ENCODE measurements at regions not wholly inside any gene's neighbourhood (a gene's known extent, or its start where the extent isn't known, plus 50 kb on each side); places are given as distances from the start of the nearest gene placed in this dataset.
A peak's percentile ranks its signal among the peaks of the same experiment; 100 is the strongest.

- Histone ChIP-seq H3K27ac (ENCODE audit: low read length in 2 of 2) (no peak overlapping the region), H3K27me3 (replicated peaks in 1 of 4; ENCODE audit: control extremely low read depth in 1 of 4, control insufficient read depth in 3 of 4, insufficient read depth in 4 of 4, low read length in 3 of 4) (no peaks in the 10 kb centered on the region), H3K4me2 (replicated peaks; ENCODE audit: low read depth, low read length, poor library complexity, severe bottlenecking) (peak overlapping the region; percentile 46), H3K4me1 (ENCODE audit: control insufficient read depth in 2 of 2, insufficient read depth in 2 of 2, low read length in 2 of 2) (peaks cover 14% of the 10 kb centered on the region in 2 donors), H3K4me3 (ENCODE audit: control extremely low read depth in 1 of 5, extremely low read depth in 1 of 5, insufficient read depth in 1 of 5, low read depth in 2 of 5, low read length in 4 of 5) (no peak overlapping the region), H3K9ac (ENCODE audit: low read length) (no peak overlapping the region), H3K79me2 (ENCODE audit: control insufficient read depth, insufficient read depth, low read length) (no peaks in the 10 kb centered on the region), H3K36me3 (replicated peaks in 1 of 2; ENCODE audit: control extremely low read depth in 1 of 2, control insufficient read depth in 1 of 2, extremely low read depth in 1 of 2, insufficient read depth in 2 of 2, low read length in 1 of 2) (no peaks in the 10 kb centered on the region), H4K20me1 (ENCODE audit: control insufficient read depth, insufficient read depth, low read length, poor library complexity, severe bottlenecking) (no peaks in the 10 kb centered on the region), H2AFZ (ENCODE audit: insufficient read depth, low read depth, low read length, poor library complexity, severe bottlenecking) (peak overlapping the region; percentile 55), H3K9me3 (ENCODE audit: control extremely low read depth in 1 of 3, control insufficient read depth in 2 of 3, insufficient read depth in 1 of 3, low read length in 2 of 3) (no peaks in the 10 kb centered on the region)
- intact Hi-C loops (cut with micrococcal nuclease), result no loop called here
- ChIA-PET POLR2A (no interaction called here), CTCF (interaction anchor here (0.6 to 1.5 kb wide), 4 partner anchors 8 to 1454 kb away, joined by 3 to 6 read pairs (median 4); no protein-coding TSS in a partner anchor)
- WGBS (ENCODE audit: insufficient coverage), result no CpG with 5 or more reads among the region's 1 CpG
- TF ChIP-seq EZH2 (IDR thresholded peaks at IDR 0.05; ENCODE audit: borderline replicate concordance, insufficient read depth, low read depth, low read length, poor library complexity, severe bottlenecking) (no peak), CTCF (IDR thresholded peaks at IDR 0.05) (no peak)
- ATAC-seq (ENCODE audit: low read depth), result no peak
- H3K4me1 Mint-ChIP-seq, result peaks cover 13% of the 10 kb centered on the region
- H3K27me3 Mint-ChIP-seq, result no peaks in the 10 kb centered on the region
- H3K4me3 Mint-ChIP-seq, result no peak overlapping the region
- DNase-seq, result no peak
- no peak overlapping the region for H3K27ac Mint-ChIP-seq
- no peaks in the 10 kb centered on the region for H3K9me3 Mint-ChIP-seq (ENCODE audit: insufficient read depth)
Measured at GRCh38 chr6:148629181-148629580, 117.6 kb upstream of the UST start.

GRCh38 chr6:148629592-148630465 is 117.0 kb upstream of the UST start:
- no peak overlapping the region for H3K4me3 ChIP-seq (ENCODE audit: control extremely low read depth in 1 of 5, extremely low read depth in 1 of 5, insufficient read depth in 1 of 5, low read depth in 2 of 5, low read length in 4 of 5)
- ChIA-PET CTCF (interaction anchor here (1.4 kb wide), 1 partner anchor 262 kb away, joined by 3 read pairs; no protein-coding TSS in a partner anchor), POLR2A (no interaction called here)
- Mint-ChIP-seq H3K27ac (no peak overlapping the region), H3K27me3 (no peaks in the 10 kb centered on the region), H3K4me1 (peaks cover 13% of the 10 kb centered on the region), H3K9me3 (ENCODE audit: insufficient read depth) (no peaks in the 10 kb centered on the region), H3K4me3 (no peak overlapping the region)
- TF ChIP-seq CTCF (IDR thresholded peaks at IDR 0.05) (no peak), EZH2 (IDR thresholded peaks at IDR 0.05; ENCODE audit: borderline replicate concordance, insufficient read depth, low read depth, low read length, poor library complexity, severe bottlenecking) (no peak)
- no peaks in the 10 kb centered on the region for H3K36me3 ChIP-seq (replicated peaks in 1 of 2; ENCODE audit: control extremely low read depth in 1 of 2, control insufficient read depth in 1 of 2, extremely low read depth in 1 of 2, insufficient read depth in 2 of 2, low read length in 1 of 2)
- peak overlapping the region; percentile 55 for H2AFZ ChIP-seq (ENCODE audit: insufficient read depth, low read depth, low read length, poor library complexity, severe bottlenecking)
- H3K79me2 ChIP-seq (ENCODE audit: control insufficient read depth, insufficient read depth, low read length), result no peaks in the 10 kb centered on the region
- no peaks in the 10 kb centered on the region for H4K20me1 ChIP-seq (ENCODE audit: control insufficient read depth, insufficient read depth, low read length, poor library complexity, severe bottlenecking)
- peaks cover 14% of the 10 kb centered on the region in 2 donors for H3K4me1 ChIP-seq (ENCODE audit: control insufficient read depth in 2 of 2, insufficient read depth in 2 of 2, low read length in 2 of 2)
- no peak overlapping the region for H3K9ac ChIP-seq (ENCODE audit: low read length)
- no peak for ATAC-seq (ENCODE audit: low read depth)
- H3K4me2 ChIP-seq (replicated peaks; ENCODE audit: low read depth, low read length, poor library complexity, severe bottlenecking), result peak overlapping the region; percentile 46
- no peaks in the 10 kb centered on the region for H3K27me3 ChIP-seq (replicated peaks in 1 of 4; ENCODE audit: control extremely low read depth in 1 of 4, control insufficient read depth in 3 of 4, insufficient read depth in 4 of 4, low read length in 3 of 4)
- WGBS (ENCODE audit: insufficient coverage), result 28% methylated on average over 2 of the region's 3 CpGs
- no peaks in the 10 kb centered on the region for H3K9me3 ChIP-seq (ENCODE audit: control extremely low read depth in 1 of 3, control insufficient read depth in 2 of 3, insufficient read depth in 1 of 3, low read length in 2 of 3)
- H3K27ac ChIP-seq (ENCODE audit: low read length in 2 of 2), result no peak overlapping the region
- DNase-seq, result no peak
- intact Hi-C loops (cut with micrococcal nuclease), result no loop called here

Data from B cell (primary cell).